ENCODE measurements at regions not wholly inside any gene's neighbourhood (a gene's known extent, or its start where the extent isn't known, plus 50 kb on each side); places are given as distances from the start of the nearest gene placed in this dataset.
A peak's percentile ranks its signal among the peaks of the same experiment; 100 is the strongest.

DNA sequence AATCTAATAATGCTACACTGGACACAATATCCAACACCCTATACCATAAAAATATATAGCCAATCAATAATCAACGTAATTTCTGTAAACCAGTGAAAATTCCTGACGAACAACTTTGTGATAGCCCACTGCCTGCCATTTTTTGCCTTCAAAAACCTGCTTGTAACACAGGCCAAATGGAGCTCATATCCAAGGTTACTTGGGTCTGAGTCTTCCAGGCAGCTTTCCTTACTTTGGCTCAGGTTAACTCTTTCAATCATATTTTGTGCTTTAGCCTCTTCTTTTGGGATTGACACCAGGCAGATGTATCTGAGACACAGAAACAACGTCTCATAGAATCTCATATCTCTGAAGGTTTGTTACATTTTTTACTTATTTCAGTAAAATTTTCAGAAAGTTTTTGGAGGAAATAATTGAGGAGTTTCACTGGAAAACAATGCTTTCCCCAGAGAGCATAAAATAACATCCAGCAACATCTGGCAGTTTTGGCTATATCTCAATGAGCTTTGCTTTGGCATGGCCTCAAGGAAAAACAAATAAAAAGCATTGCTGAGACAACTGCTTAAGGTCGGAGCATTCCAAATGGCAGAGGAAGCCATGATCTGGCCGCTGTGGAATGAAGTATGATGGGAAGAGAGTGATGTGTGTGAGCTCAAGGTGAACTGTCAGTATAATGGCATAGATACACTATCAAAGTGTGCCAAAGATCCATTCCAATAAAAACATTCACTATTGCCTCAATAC is 162.9 kb upstream of the SPIN4 start:
- ATAC-seq (replicated peaks) = no peak
- Mint-ChIP-seq H3K4me1 (ENCODE audit: low read depth in 2 of 2) (peaks cover 3 to 9% of the 10 kb centered on the region in 2 donors), H3K4me3 (no peak overlapping the region), H3K27me3 (no peaks in the 10 kb centered on the region), H3K36me3 (ENCODE audit: insufficient read depth) (no peaks in the 10 kb centered on the region), H3K27ac (no peak overlapping the region), H3K9me3 (no peaks in the 10 kb centered on the region)
- no peak for DNase-seq

DNA sequence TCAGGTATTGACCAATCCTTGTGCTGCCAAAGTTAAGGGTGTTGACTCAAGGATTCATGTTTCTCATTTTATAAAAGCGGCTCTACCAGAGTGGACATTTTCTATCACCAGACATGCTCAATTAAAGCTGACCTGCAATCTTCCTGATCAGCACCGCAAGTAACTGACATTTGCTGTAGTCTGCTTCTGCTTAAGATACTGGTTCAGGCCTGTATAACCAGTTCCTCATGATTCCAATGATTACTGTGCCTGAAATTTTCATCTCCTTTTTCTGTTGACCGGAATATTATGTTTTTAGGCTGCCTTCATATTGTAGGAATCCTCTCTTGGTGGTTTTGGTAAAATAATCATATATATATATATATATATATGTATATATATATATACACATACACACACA is 160.2 kb upstream of the SPIN4 start:
- Mint-ChIP-seq H3K4me1 (ENCODE audit: low read depth in 2 of 2) (peaks cover 7 to 12% of the 10 kb centered on the region in 2 donors), H3K27ac (no peak overlapping the region), H3K9me3 (no peaks in the 10 kb centered on the region), H3K4me3 (no peak overlapping the region), H3K36me3 (ENCODE audit: insufficient read depth) (no peaks in the 10 kb centered on the region), H3K27me3 (no peaks in the 10 kb centered on the region)
- ATAC-seq (replicated peaks) (no peak), DNase-seq (no peak)

DNA sequence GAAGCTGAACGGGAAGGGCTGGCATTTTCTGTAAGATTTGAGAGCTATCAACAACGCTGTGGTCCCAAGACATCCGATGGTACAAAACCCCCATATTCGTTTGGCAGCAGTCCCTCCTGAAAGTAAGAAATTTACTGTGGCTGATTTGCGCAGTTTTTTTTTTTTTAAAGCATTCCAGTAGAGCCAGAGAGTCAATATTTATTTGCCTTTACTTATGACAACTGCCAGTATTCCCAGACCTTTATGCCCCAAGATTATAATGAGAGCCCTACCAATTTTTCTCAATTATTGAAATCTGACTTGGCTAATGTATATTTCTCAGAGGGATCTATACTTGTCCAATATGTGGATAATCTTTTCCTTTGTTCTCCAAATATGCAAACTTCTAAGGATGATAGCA is 157.5 kb upstream of the SPIN4 start:
- Mint-ChIP-seq H3K36me3 (ENCODE audit: insufficient read depth) (no peaks in the 10 kb centered on the region), H3K27ac (no peak overlapping the region), H3K4me1 (ENCODE audit: low read depth in 2 of 2) (peaks cover 10 to 12% of the 10 kb centered on the region in 2 donors), H3K27me3 (no peaks in the 10 kb centered on the region), H3K4me3 (no peak overlapping the region), H3K9me3 (no peaks in the 10 kb centered on the region)
- ATAC-seq (replicated peaks) (no peak), DNase-seq (no peak)

DNA sequence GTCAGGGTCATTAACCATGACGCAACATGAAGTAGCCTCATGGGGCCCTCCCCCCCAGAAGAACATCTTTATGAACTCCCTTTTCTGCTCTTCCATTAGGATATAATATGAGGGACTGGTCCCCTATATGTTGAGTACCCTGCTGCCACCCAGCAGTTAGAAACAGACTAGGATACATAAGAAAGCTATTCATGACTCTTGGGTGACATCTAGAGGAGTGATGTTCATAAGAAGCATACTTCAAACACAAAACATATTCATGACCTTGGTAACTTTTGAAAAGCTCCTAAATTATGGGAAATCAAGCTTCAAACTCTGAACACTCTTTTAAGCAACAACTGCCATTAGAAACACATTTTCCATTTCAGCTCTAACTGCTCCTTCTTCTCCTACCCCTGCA is 155.2 kb upstream of the SPIN4 start:
- H3K9me3 Mint-ChIP-seq = no peaks in the 10 kb centered on the region
- peaks cover 10 to 12% of the 10 kb centered on the region in 2 donors for H3K4me1 Mint-ChIP-seq (ENCODE audit: low read depth in 2 of 2)
- peak overlapping the region; percentile 6 to 64 for H3K27ac Mint-ChIP-seq
- DNase-seq (no peak), ATAC-seq (replicated peaks) (no peak)
- H3K36me3 Mint-ChIP-seq (ENCODE audit: insufficient read depth) = no peaks in the 10 kb centered on the region
- no peaks in the 10 kb centered on the region for H3K27me3 Mint-ChIP-seq
- H3K4me3 Mint-ChIP-seq = no peak overlapping the region

DNA sequence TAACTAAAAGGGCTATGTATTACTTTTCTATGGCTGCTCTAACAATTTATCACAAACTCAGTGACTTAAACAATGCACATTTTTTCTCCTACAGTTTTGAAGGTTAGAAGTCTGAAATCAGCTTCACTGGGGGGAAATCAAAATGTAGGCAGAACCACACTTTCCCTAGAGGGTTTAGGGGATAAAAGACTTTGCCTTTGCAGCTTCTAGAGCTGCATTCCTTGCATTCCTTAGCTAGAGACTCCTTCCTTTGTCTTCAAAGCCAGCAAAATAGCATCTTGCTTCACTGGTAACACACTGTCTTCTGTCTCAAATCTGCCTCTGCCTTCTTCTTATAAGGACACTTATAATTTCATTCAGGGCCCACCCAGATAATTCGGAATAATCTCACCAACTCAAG is 152.4 kb upstream of the SPIN4 start:
- ATAC-seq (replicated peaks) (no peak), DNase-seq (no peak)
- H3K36me3 Mint-ChIP-seq (ENCODE audit: insufficient read depth) = no peaks in the 10 kb centered on the region
- H3K9me3 Mint-ChIP-seq = no peaks in the 10 kb centered on the region
- no peak overlapping the region for H3K4me3 Mint-ChIP-seq
- H3K4me1 Mint-ChIP-seq (ENCODE audit: low read depth in 2 of 2) = peaks cover 7 to 9% of the 10 kb centered on the region in 2 donors
- no peaks in the 10 kb centered on the region for H3K27me3 Mint-ChIP-seq
- no peak overlapping the region for H3K27ac Mint-ChIP-seq

DNA sequence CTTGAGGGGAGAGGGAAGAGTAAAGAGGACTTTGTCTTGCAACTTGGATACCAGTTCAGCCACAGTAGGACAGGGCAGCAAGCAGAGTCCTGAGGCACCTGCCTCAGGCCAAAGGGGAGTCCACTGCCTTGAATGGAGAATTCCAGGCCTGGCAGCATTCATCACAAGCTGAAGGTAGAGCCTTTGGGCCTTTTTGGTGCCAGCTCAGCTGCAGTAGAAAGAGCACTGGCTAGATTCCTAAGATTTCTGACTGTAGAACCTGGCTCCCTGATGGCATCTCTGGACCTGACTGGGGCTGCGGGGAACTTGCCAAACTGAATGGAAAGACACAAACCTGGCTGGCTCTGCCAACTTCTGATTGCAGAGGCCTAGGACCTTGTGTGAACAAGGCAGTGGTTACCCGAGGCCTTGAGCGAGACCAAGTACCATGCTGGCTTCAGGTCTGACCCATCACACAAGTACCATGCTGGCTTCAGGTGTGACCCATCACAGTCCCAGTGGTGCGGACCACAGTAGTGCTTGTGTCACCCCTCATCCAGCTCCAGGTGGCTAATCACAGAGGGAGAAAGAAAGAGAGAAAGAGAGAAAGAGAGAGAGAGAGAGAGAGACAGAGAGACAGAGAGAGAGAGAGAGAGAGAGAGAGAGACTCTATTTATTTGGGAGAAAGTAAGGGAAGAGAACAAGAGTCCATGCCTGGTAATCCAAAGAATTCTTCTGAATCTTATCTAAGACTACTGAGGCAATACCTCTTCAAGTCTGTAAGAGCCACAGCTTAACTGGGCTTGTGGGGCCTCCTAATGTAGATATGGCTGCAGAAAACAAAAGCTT is 137.6 kb upstream of the SPIN4 start:
- Mint-ChIP-seq H3K27me3 (no peaks in the 10 kb centered on the region), H3K9me3 (no peaks in the 10 kb centered on the region), H3K27ac (peak overlapping the region in 1 of 2 donors; percentile 11), H3K4me3 (no peak overlapping the region), H3K36me3 (ENCODE audit: insufficient read depth) (peaks cover 4% of the 10 kb centered on the region), H3K4me1 (ENCODE audit: low read depth in 2 of 2) (peaks cover 7 to 17% of the 10 kb centered on the region in 2 donors)
- ATAC-seq (replicated peaks) = no peak
- no peak for DNase-seq

DNA sequence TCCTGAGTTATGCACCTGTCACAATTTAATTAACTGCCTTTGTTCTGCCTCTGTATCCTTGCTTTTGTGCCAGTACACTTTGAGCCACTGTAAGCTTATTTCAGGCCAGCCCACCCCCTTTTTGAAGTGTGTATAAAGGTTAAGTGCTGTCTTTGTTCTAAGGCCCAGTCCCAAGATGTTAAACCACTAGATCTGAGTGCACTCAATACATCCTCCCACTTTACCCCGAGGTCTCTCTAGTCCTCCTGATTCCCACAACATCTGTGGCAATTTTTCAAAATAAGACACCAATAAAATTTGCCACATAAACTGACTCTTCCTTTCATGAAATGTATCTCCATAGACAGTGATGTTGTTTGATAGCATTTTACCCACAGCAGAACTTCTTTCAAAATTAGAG is 124.1 kb upstream of the SPIN4 start:
- ATAC-seq (replicated peaks) (no peak), DNase-seq (no peak)
- no peaks in the 10 kb centered on the region for H3K36me3 Mint-ChIP-seq (ENCODE audit: insufficient read depth)
- no peaks in the 10 kb centered on the region for H3K9me3 Mint-ChIP-seq
- H3K27me3 Mint-ChIP-seq = no peaks in the 10 kb centered on the region
- no peak overlapping the region for H3K4me3 Mint-ChIP-seq
- no peaks in the 10 kb centered on the region for H3K4me1 Mint-ChIP-seq (ENCODE audit: low read depth in 2 of 2)
- no peak overlapping the region for H3K27ac Mint-ChIP-seq

DNA sequence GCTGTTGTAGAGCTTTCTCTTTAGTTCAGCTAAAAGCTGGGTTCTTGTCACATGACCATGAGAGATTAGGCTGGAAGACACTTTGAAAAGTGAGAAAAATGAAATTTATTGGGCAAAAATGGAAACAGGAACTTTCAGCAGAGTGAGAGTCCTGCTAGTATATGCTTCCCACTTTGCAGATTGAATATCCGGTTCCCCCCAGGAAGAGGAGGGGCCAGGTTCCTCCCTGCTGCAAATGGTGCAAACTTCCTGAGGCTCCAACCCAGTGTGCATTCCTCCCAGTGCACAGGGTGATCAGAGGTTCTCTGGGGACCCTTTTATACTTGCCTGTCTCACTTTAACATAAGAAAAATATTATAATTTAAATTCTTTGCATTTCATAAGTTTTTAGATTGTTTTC is 119.9 kb upstream of the SPIN4 start:
- DNase-seq = no peak
- Mint-ChIP-seq H3K9me3 (no peaks in the 10 kb centered on the region), H3K4me3 (no peak overlapping the region), H3K4me1 (ENCODE audit: low read depth in 2 of 2) (no peaks in the 10 kb centered on the region), H3K27ac (no peak overlapping the region), H3K36me3 (ENCODE audit: insufficient read depth) (no peaks in the 10 kb centered on the region), H3K27me3 (no peaks in the 10 kb centered on the region)
- ATAC-seq (replicated peaks) = no peak

DNA sequence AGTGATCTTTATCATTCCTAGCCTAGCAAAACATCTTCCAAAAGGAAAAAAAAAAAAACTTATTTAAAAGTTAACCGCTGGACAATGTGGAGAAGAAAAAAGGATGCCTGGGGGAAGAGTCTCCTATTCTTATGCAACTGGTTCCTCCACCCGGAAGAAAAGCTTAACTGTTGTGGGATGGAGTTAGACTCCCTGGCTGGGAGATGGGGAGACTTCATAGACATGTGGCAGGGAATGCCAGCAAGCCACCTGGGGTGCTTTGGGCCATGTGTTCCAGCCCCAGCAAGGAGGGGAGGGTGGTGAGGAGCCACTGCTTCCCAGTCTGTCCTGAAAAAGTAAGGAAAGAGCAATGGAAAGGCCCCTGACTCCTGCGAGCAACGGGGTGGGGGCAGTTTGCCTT is 119.4 kb upstream of the SPIN4 start:
- H3K27me3 Mint-ChIP-seq = no peaks in the 10 kb centered on the region
- H3K9me3 Mint-ChIP-seq = no peaks in the 10 kb centered on the region
- no peak overlapping the region for H3K27ac Mint-ChIP-seq
- ATAC-seq (replicated peaks) (no peak), DNase-seq (no peak)
- H3K4me1 Mint-ChIP-seq (ENCODE audit: low read depth in 2 of 2) = no peaks in the 10 kb centered on the region
- H3K4me3 Mint-ChIP-seq = no peak overlapping the region
- no peaks in the 10 kb centered on the region for H3K36me3 Mint-ChIP-seq (ENCODE audit: insufficient read depth)

DNA sequence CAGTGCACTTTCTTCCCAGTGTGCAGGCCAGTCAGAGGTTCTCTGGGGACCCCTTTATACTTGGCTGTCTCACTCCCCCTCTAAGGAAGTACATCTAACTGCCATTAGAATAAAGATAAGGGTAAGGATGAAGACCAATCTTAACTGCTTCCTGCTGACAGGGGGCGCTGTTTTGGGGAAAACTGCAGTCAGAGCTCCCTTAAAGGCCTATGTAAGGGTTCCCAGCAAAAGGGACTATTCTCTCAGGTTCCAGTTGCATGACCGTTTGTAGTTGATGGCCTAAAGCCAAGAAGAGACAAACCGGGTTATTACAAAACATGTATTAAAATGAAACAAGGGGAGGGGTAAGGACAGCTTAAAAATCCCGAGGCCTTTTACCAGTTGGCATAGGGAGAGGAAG is 115.6 kb upstream of the SPIN4 start:
- Mint-ChIP-seq H3K36me3 (ENCODE audit: insufficient read depth) (no peaks in the 10 kb centered on the region), H3K4me3 (no peak overlapping the region), H3K4me1 (ENCODE audit: low read depth in 2 of 2) (no peaks in the 10 kb centered on the region), H3K27ac (no peak overlapping the region), H3K9me3 (no peaks in the 10 kb centered on the region), H3K27me3 (no peaks in the 10 kb centered on the region)
- no peak for DNase-seq
- no peak for ATAC-seq (replicated peaks)

DNA sequence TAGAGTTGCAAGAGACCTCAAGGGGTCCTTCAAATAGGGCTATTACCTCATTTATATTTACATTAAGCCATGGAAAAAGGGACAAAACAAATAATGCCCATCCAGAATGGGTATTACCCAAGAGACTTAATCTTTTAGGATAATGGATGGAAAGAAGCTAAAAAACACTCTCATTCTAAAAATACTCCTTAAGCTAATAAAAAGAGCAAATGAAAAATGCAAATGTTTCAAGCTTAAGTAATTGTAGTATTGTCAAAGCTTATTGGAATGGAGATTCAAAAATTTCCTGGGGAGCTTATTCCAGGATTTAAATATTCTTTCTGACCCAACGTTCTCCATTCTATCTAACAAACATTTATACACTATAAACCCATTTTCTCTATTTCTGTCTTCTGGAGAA is 107.8 kb upstream of the SPIN4 start:
- Mint-ChIP-seq H3K36me3 (ENCODE audit: insufficient read depth) (peaks cover 3% of the 10 kb centered on the region), H3K4me3 (no peak overlapping the region), H3K27ac (no peak overlapping the region), H3K4me1 (ENCODE audit: low read depth in 2 of 2) (no peaks in the 10 kb centered on the region), H3K9me3 (peaks cover 4 to 5% of the 10 kb centered on the region in 2 donors), H3K27me3 (no peaks in the 10 kb centered on the region)
- DNase-seq (no peak), ATAC-seq (replicated peaks) (no peak)

DNA sequence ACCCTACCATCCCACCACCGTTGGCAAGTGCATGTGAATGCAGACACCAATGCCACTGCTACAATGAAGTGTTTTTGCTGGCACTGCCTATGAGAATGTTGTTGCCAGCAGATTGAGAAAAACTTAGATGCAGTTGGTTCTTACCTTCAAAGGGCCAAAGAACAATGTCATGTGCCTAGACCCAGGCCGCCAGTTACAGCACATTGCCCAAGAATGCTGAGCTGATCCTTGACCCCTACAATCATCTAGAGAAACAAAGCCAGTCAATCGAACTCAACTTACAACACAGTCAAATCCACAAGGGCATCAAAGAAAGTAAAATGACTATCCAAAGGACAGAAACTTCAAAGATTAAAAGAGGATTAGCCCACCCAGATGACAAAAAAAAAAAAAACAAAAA is 102.4 kb upstream of the SPIN4 start:
- Mint-ChIP-seq H3K9me3 (peaks cover 10 to 13% of the 10 kb centered on the region in 2 donors), H3K4me3 (no peak overlapping the region), H3K27me3 (no peaks in the 10 kb centered on the region), H3K36me3 (ENCODE audit: insufficient read depth) (peaks cover 7% of the 10 kb centered on the region), H3K27ac (no peak overlapping the region), H3K4me1 (ENCODE audit: low read depth in 2 of 2) (no peaks in the 10 kb centered on the region)
- no peak for ATAC-seq (replicated peaks)
- no peak for DNase-seq

DNA sequence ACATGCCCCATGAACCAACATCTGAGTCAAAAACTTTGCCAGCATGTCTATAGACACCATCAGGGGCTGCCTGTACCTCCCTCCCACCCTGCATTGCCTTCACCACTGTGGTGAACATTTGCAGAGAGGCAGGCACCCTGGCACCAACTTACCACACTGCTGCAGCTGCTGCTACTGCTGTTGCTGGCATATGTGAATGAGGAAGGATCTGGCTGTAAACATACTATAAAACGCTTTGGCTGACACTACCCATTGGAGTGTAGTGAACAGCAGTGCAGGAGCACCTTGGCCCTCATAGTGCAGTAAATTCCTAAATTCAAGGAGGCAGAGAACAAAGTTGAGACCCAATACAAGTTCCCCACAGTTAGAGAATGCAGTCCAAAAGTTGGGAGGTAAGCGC is 90.6 kb upstream of the SPIN4 start:
- ATAC-seq (replicated peaks) = no peak
- Mint-ChIP-seq H3K36me3 (ENCODE audit: insufficient read depth) (no peaks in the 10 kb centered on the region), H3K27me3 (no peaks in the 10 kb centered on the region)

DNA sequence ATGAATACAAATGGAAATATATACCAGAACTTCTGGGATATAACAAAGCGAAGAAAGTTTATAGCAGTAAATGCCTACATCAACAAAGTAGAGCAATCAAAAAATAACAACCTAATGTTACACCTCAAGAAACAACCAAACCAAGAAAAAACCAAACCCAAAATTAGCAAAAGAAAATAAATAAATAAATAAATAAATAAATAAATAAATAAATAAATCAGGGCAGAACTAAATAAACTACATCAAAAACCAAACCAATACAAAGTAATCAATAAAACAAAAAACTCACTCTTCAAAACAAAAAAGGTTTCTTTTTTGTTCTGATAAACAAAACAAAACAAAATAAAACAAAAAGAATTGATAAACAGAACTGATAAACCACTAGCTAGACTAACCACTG is 88.4 kb upstream of the SPIN4 start:
- ATAC-seq (replicated peaks) (no peak), DNase-seq (no peak)
- peaks cover 7 to 13% of the 10 kb centered on the region in 2 donors for H3K4me1 Mint-ChIP-seq (ENCODE audit: low read depth in 2 of 2)
- no peak overlapping the region for H3K4me3 Mint-ChIP-seq
- no peaks in the 10 kb centered on the region for H3K36me3 Mint-ChIP-seq (ENCODE audit: insufficient read depth)
- peaks cover 0 to 1% of the 10 kb centered on the region in 2 donors for H3K9me3 Mint-ChIP-seq
- no peaks in the 10 kb centered on the region for H3K27me3 Mint-ChIP-seq
- H3K27ac Mint-ChIP-seq = no peak overlapping the region

More for the DNA sequence above, 90.6 kb upstream of the SPIN4 start:
- Mint-ChIP-seq H3K4me3 (no peak overlapping the region), H3K4me1 (ENCODE audit: low read depth in 2 of 2) (peaks cover 4 to 13% of the 10 kb centered on the region in 2 donors), H3K27ac (no peak overlapping the region), H3K9me3 (peaks cover 0 to 2% of the 10 kb centered on the region in 2 donors)
- no peak for DNase-seq
